ENCODE measurements at regions not wholly inside any gene's neighbourhood (a gene's known extent, or its start where the extent isn't known, plus 50 kb on each side); places are given as distances from the start of the nearest gene placed in this dataset.

DNA sequence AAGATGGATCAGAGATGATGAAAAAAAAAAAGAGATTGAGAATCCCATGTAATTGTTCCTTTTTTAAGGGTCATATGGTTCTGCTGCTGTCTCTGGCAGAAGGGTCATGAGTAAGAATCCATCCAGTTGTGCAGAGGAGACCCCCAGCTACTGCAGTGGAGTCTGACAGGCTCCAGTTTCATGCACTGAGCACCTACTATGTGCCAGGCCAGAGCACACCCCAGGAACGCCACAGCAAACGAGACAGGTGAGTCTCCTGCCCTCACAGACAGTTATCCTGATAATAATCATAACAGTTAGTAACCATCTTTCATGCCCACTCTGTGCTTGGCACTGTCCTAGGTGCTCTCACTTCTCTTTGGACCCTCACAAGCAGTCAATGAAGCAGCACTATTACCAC lies 420.0 kb downstream of the MATN1 start:
- Histone ChIP-seq H3K27me3 (ENCODE audit: control insufficient read depth in 1 of 2, insufficient read depth in 2 of 2, low read length in 2 of 2) (no peaks in the 10 kb centered on the region), H3K79me2 (ENCODE audit: insufficient read depth, low read length) (no peaks in the 10 kb centered on the region), H3K9me3 (ENCODE audit: low read length) (no peaks in the 10 kb centered on the region), H3K27ac (ENCODE audit: extremely low read length, insufficient read depth, low read length) (no peak overlapping the region), H3K9ac (ENCODE audit: insufficient read depth, low read depth, low read length) (no peak overlapping the region), H3K4me1 (ENCODE audit: insufficient read depth, low read length) (no peaks in the 10 kb centered on the region), H2AFZ (ENCODE audit: low read length) (no peak overlapping the region), H4K20me1 (ENCODE audit: insufficient read depth, low read length) (no peaks in the 10 kb centered on the region), H3K4me2 (ENCODE audit: low read depth, low read length) (no peak overlapping the region), H3K36me3 (replicated peaks in 1 of 2; ENCODE audit: control insufficient read depth in 1 of 2, insufficient read depth in 2 of 2, low read length in 2 of 2) (no peaks in the 10 kb centered on the region), H3K4me3 (replicated peaks in 1 of 3; ENCODE audit: insufficient read depth in 1 of 3, low read depth in 2 of 3, low read length in 3 of 3) (no peak overlapping the region)
- ATAC-seq (no peak), FAIRE-seq (no peak), DNase-seq (ENCODE audit: low spot score) (no peak)
- no peak for TF ChIP-seq ZNF512B (CRISPR knock-in tag; IDR thresholded peaks at IDR 0.05; ENCODE audit: borderline replicate concordance)
- no peak for TF ChIP-seq ZFP62 (CRISPR knock-in tag; IDR thresholded peaks at IDR 0.05)
- no peak for TF ChIP-seq STAT5B (CRISPR knock-in tag; IDR thresholded peaks at IDR 0.05)
- TF ChIP-seq, protein P1, sequence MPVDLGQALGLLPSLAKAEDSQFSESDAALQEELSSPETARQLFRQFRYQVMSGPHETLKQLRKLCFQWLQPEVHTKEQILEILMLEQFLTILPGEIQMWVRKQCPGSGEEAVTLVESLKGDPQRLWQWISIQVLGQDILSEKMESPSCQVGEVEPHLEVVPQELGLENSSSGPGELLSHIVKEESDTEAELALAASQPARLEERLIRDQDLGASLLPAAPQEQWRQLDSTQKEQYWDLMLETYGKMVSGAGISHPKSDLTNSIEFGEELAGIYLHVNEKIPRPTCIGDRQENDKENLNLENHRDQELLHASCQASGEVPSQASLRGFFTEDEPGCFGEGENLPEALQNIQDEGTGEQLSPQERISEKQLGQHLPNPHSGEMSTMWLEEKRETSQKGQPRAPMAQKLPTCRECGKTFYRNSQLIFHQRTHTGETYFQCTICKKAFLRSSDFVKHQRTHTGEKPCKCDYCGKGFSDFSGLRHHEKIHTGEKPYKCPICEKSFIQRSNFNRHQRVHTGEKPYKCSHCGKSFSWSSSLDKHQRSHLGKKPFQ (CRISPR knock-in tag; IDR thresholded peaks at IDR 0.05; ENCODE audit: insufficient replicate concordance) = no peak
- no peak for TF ChIP-seq MTA1 (CRISPR knock-in tag; IDR thresholded peaks at IDR 0.05; ENCODE audit: borderline replicate concordance)
- TF ChIP-seq ZNF350 (CRISPR knock-in tag; IDR thresholded peaks at IDR 0.05; ENCODE audit: borderline replicate concordance, low read depth) = no peak
- TF ChIP-seq HHEX (CRISPR knock-in tag; IDR thresholded peaks at IDR 0.05) = no peak
- TF ChIP-seq MTF1 (CRISPR knock-in tag; IDR thresholded peaks at IDR 0.05) = no peak
- TF ChIP-seq ZNF563 (CRISPR knock-in tag; IDR thresholded peaks at IDR 0.05) = no peak
- TF ChIP-seq, protein P2, sequence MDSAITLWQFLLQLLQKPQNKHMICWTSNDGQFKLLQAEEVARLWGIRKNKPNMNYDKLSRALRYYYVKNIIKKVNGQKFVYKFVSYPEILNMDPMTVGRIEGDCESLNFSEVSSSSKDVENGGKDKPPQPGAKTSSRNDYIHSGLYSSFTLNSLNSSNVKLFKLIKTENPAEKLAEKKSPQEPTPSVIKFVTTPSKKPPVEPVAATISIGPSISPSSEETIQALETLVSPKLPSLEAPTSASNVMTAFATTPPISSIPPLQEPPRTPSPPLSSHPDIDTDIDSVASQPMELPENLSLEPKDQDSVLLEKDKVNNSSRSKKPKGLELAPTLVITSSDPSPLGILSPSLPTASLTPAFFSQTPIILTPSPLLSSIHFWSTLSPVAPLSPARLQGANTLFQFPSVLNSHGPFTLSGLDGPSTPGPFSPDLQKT (CRISPR knock-in tag; IDR thresholded peaks at IDR 0.05; ENCODE audit: borderline replicate concordance) = no peak
- TF ChIP-seq ZNF335 (CRISPR knock-in tag; IDR thresholded peaks at IDR 0.05) = no peak
- ChIA-PET POLR2A (no interaction called here), CTCF (ENCODE audit: low intra/inter-chr PET ratio, low total read pairs) (no interaction called here)
- BruUV-seq (replicated peaks) = no TSS peak
- in situ Hi-C loops (cut with HindIII; ENCODE audit: extremely low pct_ligation_motif_present, low pct_unique_long_range_greater_than_20kb) = no loop called here
- WGBS (ENCODE audit: low lambda C conversion rate) = 0% methylated on average over 2 of the region's 2 CpGs
- intact Hi-C loops (cut with micrococcal nuclease; ENCODE audit: unreplicated experiment) = no loop called here
